Activated CD4-positive, alpha-beta T cell treated with anti-CD3 and anti-CD28 coated beads, Interleukin-2, amount 50 U/mL, for 4 hours (primary cell): ENCODE measurements at regions not wholly inside any gene's neighbourhood (a gene's known extent, or its start where the extent isn't known, plus 50 kb on each side); places are given as distances from the start of the nearest gene placed in this dataset.
"Not testable (repeated sequence)": the region's sequence is repeated elsewhere in the genome, so short reads cannot be mapped to it uniquely, and the experiment has no call there.

Experiments used
- DNase-seq, 2 experiments: peaks; one replicate each; pipeline ENCODE4 v3.0.0-alpha.2; 2020

GRCh38 chr7:69395061-69395714, 203.1 kb upstream of the AUTS2 start:
- DNase-seq = no peak

GRCh38 chr7:69398986-69399385, 199.3 kb upstream of the AUTS2 start:
- DNase-seq = no peak

- no peak for DNase-seq
Observed at GRCh38 chr7:69399401-69399800, 198.9 kb upstream of the AUTS2 start.

GRCh38 chr7:69402696-69403095, 195.6 kb upstream of the AUTS2 start:
- DNase-seq = no peak

- DNase-seq = no peak
Observed at GRCh38 chr7:69403169-69403568, 195.1 kb upstream of the AUTS2 start.

- no peak for DNase-seq
Observed at GRCh38 chr7:69411018-69411417, 187.3 kb upstream of the AUTS2 start.

GRCh38 chr7:69411466-69411865, 186.8 kb upstream of the AUTS2 start:
- no peak for DNase-seq

- DNase-seq = no peak
Observed at GRCh38 chr7:69412331-69413146, 185.7 kb upstream of the AUTS2 start.

GRCh38 chr7:69414555-69414954, 183.7 kb upstream of the AUTS2 start:
- no peak for DNase-seq

- no peak for DNase-seq
Observed at GRCh38 chr7:69418869-69419670, 179.2 kb upstream of the AUTS2 start.

GRCh38 chr7:69419934-69420333, 178.3 kb upstream of the AUTS2 start:
- no peak for DNase-seq

- DNase-seq = no peak
Observed at GRCh38 chr7:69422574-69422985, 175.7 kb upstream of the AUTS2 start.

- DNase-seq = no peak
Observed at GRCh38 chr7:69426705-69427104, 171.6 kb upstream of the AUTS2 start.

GRCh38 chr7:69428089-69428488, 170.2 kb upstream of the AUTS2 start:
- no peak for DNase-seq

- DNase-seq = no peak
Observed at GRCh38 chr7:69429911-69430383, 168.3 kb upstream of the AUTS2 start.

GRCh38 chr7:69430384-69431021, 167.8 kb upstream of the AUTS2 start:
- DNase-seq = no peak

- DNase-seq = no peak
Observed at GRCh38 chr7:69431626-69432025, 166.6 kb upstream of the AUTS2 start.

GRCh38 chr7:69432276-69432675, 166.0 kb upstream of the AUTS2 start:
- not testable (repeated sequence) for DNase-seq

- DNase-seq = no peak
Observed at GRCh38 chr7:69433081-69433480, 165.2 kb upstream of the AUTS2 start.

- no peak for DNase-seq
Observed at GRCh38 chr7:69434398-69434815, 163.9 kb upstream of the AUTS2 start.

GRCh38 chr7:69435711-69436110, 162.6 kb upstream of the AUTS2 start:
- no peak for DNase-seq

- no peak for DNase-seq
Observed at GRCh38 chr7:69436946-69437345, 161.3 kb upstream of the AUTS2 start.
